ENCODE measurements at regions not wholly inside any gene's neighbourhood (a gene's known extent, or its start where the extent isn't known, plus 50 kb on each side); places are given as distances from the start of the nearest gene placed in this dataset.
A peak's percentile ranks its signal among the peaks of the same experiment; 100 is the strongest.
"Not testable (repeated sequence)": the region's sequence is repeated elsewhere in the genome, so short reads cannot be mapped to it uniquely, and the experiment has no call there.

DNA sequence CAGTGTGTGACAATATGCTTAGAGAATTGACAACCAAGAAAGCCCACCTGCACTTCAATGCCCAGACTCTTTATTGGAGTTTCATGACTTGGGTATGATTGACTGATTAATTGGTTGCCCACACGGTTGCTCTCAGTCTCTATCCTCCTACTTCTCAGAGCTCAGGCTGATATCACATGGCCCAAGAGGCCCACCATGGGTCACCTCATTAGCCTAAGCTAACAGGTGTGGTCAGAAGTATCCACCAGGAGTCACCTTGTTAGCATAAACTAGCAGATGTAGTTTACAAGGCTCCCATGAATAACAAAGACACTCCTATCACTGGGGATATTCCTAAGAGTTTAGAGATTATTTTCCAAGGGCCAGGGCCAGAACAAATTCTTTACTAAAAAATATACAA is 120.2 kb upstream of the MBNL1 start:
- Histone ChIP-seq H3K27ac (ENCODE audit: low read depth, low read length) (no peak overlapping the region), H2AFZ (ENCODE audit: low read length, unreplicated experiment) (no peak overlapping the region), H3K4me3 (ENCODE audit: low read depth, low read length) (no peak overlapping the region), H3K36me3 (ENCODE audit: insufficient read depth, low read length) (no peaks in the 10 kb centered on the region), H3K4me1 (ENCODE audit: control insufficient read depth, insufficient read depth, low read length, unreplicated experiment) (peaks cover 4% of the 10 kb centered on the region), H3K27me3 (ENCODE audit: insufficient read depth, low read length) (no peaks in the 10 kb centered on the region), H3K79me2 (ENCODE audit: control insufficient read depth, insufficient read depth, low read length, unreplicated experiment) (no peaks in the 10 kb centered on the region)

DNA sequence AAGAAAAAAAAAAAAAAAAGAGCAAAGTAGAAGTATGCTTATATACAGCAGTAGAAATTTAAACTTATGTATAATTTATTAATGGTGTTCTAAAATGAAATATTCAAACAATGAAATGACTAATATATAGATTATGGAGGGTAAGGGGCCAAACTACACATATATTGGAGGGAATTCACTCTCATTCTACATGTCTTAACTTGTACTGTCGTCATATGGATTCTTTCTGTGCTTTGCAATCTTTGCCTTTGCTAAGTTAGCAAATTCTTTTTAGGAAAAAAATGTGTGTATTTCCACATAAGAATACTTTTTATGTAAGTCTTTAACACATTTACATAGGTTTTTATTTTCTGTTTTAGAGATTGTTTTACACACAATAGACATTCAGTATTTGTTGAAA is 118.9 kb upstream of the MBNL1 start:
- Histone ChIP-seq H3K36me3 (ENCODE audit: insufficient read depth, low read length) (no peaks in the 10 kb centered on the region), H3K27ac (ENCODE audit: low read depth, low read length) (no peak overlapping the region), H3K79me2 (ENCODE audit: control insufficient read depth, insufficient read depth, low read length, unreplicated experiment) (no peaks in the 10 kb centered on the region), H2AFZ (ENCODE audit: low read length, unreplicated experiment) (no peak overlapping the region), H3K27me3 (ENCODE audit: insufficient read depth, low read length) (no peaks in the 10 kb centered on the region), H3K4me1 (ENCODE audit: control insufficient read depth, insufficient read depth, low read length, unreplicated experiment) (peaks cover 4% of the 10 kb centered on the region), H3K4me3 (ENCODE audit: low read depth, low read length) (no peak overlapping the region)

DNA sequence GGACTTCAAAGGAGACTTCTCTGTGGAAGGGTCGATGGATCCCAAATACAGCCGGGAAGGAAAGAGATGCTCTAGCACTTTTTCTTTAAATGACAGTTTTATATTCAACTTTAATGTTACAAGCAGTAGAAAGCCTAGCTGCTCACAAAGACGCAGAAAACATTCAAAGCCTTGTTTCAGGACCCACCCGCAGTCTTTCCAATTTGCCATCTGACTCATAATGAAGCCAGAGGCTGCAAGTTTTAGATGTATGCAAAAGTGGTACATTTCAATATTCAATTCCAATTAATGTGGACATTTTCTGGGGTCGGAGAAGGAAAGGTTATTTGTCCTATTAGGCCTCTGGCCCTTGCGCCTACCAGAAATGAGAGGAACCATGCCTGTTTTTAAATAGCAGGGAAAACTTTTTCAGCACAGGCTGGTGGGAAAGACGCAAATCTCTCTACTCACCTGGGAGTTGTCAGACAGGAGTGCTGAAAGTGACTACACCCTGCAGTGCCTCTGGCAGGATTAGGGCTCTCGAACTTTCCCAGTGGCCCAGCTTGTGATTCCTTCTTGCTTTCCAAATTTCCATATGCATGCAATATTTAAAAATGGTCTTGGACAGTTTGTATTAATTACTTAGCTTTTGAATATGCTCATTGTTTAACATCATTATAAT is 117.4 kb upstream of the MBNL1 start:
- H3K79me2 ChIP-seq (ENCODE audit: control insufficient read depth, insufficient read depth, low read length, unreplicated experiment) = no peaks in the 10 kb centered on the region
- no peaks in the 10 kb centered on the region for H3K27me3 ChIP-seq (ENCODE audit: insufficient read depth, low read length)
- H3K27ac ChIP-seq (ENCODE audit: low read depth, low read length) = no peak overlapping the region
- no peak overlapping the region for H3K4me3 ChIP-seq (ENCODE audit: low read depth, low read length)
- H3K4me1 ChIP-seq (ENCODE audit: control insufficient read depth, insufficient read depth, low read length, unreplicated experiment) = peaks cover 4% of the 10 kb centered on the region
- no peak overlapping the region for H2AFZ ChIP-seq (ENCODE audit: low read length, unreplicated experiment)
- H3K36me3 ChIP-seq (ENCODE audit: insufficient read depth, low read length) = no peaks in the 10 kb centered on the region

GRCh38 chr3:152151877-152152765 is 116.6 kb upstream of the MBNL1 start:
- H3K4me3 ChIP-seq (ENCODE audit: low read depth, low read length); H3K36me3 ChIP-seq (ENCODE audit: insufficient read depth, low read length); H3K27ac ChIP-seq (ENCODE audit: low read depth, low read length); H3K79me2 ChIP-seq (ENCODE audit: control insufficient read depth, insufficient read depth, low read length, unreplicated experiment); H2AFZ ChIP-seq (ENCODE audit: low read length, unreplicated experiment); H3K27me3 ChIP-seq (ENCODE audit: insufficient read depth, low read length); H3K4me1 ChIP-seq (ENCODE audit: control insufficient read depth, insufficient read depth, low read length, unreplicated experiment): not testable (repeated sequence)

DNA sequence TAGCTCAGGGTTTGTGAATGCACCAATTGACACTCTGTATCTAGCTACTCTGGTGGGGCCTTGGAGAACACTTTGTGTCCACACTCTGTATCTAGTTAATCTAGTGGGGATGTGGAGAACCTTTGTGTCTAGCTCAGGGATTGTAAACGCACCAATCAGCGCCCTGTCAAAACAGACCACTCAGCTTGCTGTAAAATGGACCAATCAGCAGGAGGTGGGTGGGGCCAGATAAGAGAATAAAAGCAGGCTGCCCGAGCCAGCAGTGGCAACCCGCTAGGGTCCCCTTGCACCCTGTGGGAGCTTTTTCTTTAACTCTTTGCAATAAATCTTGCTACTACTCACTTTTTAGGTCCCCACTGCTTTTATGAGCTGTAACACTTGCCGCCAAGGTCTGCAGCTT is 115.6 kb upstream of the MBNL1 start:
- not testable (repeated sequence) for H2AFZ ChIP-seq (ENCODE audit: low read length, unreplicated experiment); H3K36me3 ChIP-seq (ENCODE audit: insufficient read depth, low read length); H3K4me1 ChIP-seq (ENCODE audit: control insufficient read depth, insufficient read depth, low read length, unreplicated experiment); H3K79me2 ChIP-seq (ENCODE audit: control insufficient read depth, insufficient read depth, low read length, unreplicated experiment); H3K27ac ChIP-seq (ENCODE audit: low read depth, low read length); H3K4me3 ChIP-seq (ENCODE audit: low read depth, low read length); H3K27me3 ChIP-seq (ENCODE audit: insufficient read depth, low read length)

GRCh38 chr3:152155246-152156020 is 113.3 kb upstream of the MBNL1 start:
- Histone ChIP-seq H3K79me2 (ENCODE audit: control insufficient read depth, insufficient read depth, low read length, unreplicated experiment) (no peaks in the 10 kb centered on the region), H3K27me3 (ENCODE audit: insufficient read depth, low read length) (no peaks in the 10 kb centered on the region), H3K4me1 (ENCODE audit: control insufficient read depth, insufficient read depth, low read length, unreplicated experiment) (peaks cover 4% of the 10 kb centered on the region), H2AFZ (ENCODE audit: low read length, unreplicated experiment) (no peak overlapping the region), H3K27ac (ENCODE audit: low read depth, low read length) (no peak overlapping the region), H3K36me3 (ENCODE audit: insufficient read depth, low read length) (no peaks in the 10 kb centered on the region), H3K4me3 (ENCODE audit: low read depth, low read length) (no peak overlapping the region)

DNA sequence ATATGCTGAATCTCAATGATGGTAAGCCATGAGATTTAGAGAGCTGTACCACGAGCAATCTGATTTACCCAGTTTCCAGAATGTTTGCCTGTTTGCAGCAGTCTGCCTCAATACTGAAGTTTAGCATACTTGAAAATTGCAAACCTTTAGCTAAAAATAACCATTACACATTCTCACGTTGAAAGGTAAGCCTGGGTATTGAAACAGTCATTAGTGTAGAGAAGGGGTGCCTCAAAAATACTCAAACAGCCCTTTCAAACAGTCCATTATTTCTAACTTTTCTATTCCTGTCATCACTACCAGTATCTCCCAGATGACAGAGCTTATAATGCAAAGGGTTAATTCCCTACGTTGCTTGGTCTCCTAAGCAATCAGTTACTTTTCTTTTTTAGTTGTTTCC is 111.8 kb upstream of the MBNL1 start:
- Histone ChIP-seq H2AFZ (ENCODE audit: low read length, unreplicated experiment) (no peak overlapping the region), H3K27me3 (ENCODE audit: insufficient read depth, low read length) (no peaks in the 10 kb centered on the region), H3K4me1 (ENCODE audit: control insufficient read depth, insufficient read depth, low read length, unreplicated experiment) (no peaks in the 10 kb centered on the region), H3K36me3 (ENCODE audit: insufficient read depth, low read length) (no peaks in the 10 kb centered on the region), H3K79me2 (ENCODE audit: control insufficient read depth, insufficient read depth, low read length, unreplicated experiment) (no peaks in the 10 kb centered on the region), H3K27ac (ENCODE audit: low read depth, low read length) (no peak overlapping the region), H3K4me3 (ENCODE audit: low read depth, low read length) (no peak overlapping the region)

DNA sequence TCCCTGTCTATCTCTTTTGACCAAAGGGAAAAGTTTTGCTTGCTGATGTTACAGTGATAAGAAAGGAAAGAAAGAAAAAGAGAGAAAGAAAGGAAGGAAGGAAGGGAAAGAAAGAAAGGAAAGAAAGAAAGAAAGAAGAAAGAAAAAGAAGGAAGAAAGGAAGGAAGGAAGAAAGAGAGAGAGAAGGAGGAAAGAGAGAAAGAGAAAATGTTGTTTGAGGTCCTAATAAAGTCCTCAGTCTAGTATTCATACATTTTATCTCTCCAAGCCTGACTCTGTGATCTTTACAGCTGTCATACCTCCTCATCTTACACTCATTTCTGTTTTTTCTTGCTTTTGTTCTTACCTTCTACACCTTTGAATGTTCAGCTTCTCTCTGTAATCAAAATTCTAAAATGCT is 111.4 kb upstream of the MBNL1 start:
- no peak overlapping the region for H2AFZ ChIP-seq (ENCODE audit: low read length, unreplicated experiment)
- H3K79me2 ChIP-seq (ENCODE audit: control insufficient read depth, insufficient read depth, low read length, unreplicated experiment) = no peaks in the 10 kb centered on the region
- H3K4me1 ChIP-seq (ENCODE audit: control insufficient read depth, insufficient read depth, low read length, unreplicated experiment) = no peaks in the 10 kb centered on the region
- no peak overlapping the region for H3K4me3 ChIP-seq (ENCODE audit: low read depth, low read length)
- H3K27me3 ChIP-seq (ENCODE audit: insufficient read depth, low read length) = no peaks in the 10 kb centered on the region
- no peak overlapping the region for H3K27ac ChIP-seq (ENCODE audit: low read depth, low read length)
- no peaks in the 10 kb centered on the region for H3K36me3 ChIP-seq (ENCODE audit: insufficient read depth, low read length)

GRCh38 chr3:152159328-152159727 is 109.4 kb upstream of the MBNL1 start:
- no peaks in the 10 kb centered on the region for H3K4me1 ChIP-seq (ENCODE audit: control insufficient read depth, insufficient read depth, low read length, unreplicated experiment)
- no peak overlapping the region for H3K4me3 ChIP-seq (ENCODE audit: low read depth, low read length)
- H3K36me3 ChIP-seq (ENCODE audit: insufficient read depth, low read length) = no peaks in the 10 kb centered on the region; the same call in 1 of the 2 replicates
- no peak overlapping the region for H3K27ac ChIP-seq (ENCODE audit: low read depth, low read length)
- H3K27me3 ChIP-seq (ENCODE audit: insufficient read depth, low read length) = no peaks in the 10 kb centered on the region
- peak overlapping the region; percentile 46 for H2AFZ ChIP-seq (ENCODE audit: low read length, unreplicated experiment)
- H3K79me2 ChIP-seq (ENCODE audit: control insufficient read depth, insufficient read depth, low read length, unreplicated experiment) = no peaks in the 10 kb centered on the region

- H3K4me3 ChIP-seq (ENCODE audit: low read depth, low read length) = no peak overlapping the region
These were observed 108.2 kb upstream of the MBNL1 start for GRCh38 chr3:152160350-152161011.

More at GRCh38 chr3:152160350-152161011, 108.2 kb upstream of the MBNL1 start:
- Histone ChIP-seq H3K27ac (ENCODE audit: low read depth, low read length) (no peak overlapping the region), H3K4me1 (ENCODE audit: control insufficient read depth, insufficient read depth, low read length, unreplicated experiment) (no peaks in the 10 kb centered on the region), H3K36me3 (ENCODE audit: insufficient read depth, low read length) (no peaks in the 10 kb centered on the region; the same call in 1 of the 2 replicates), H3K27me3 (ENCODE audit: insufficient read depth, low read length) (no peaks in the 10 kb centered on the region), H2AFZ (ENCODE audit: low read length, unreplicated experiment) (peak overlapping the region; percentile 74), H3K79me2 (ENCODE audit: control insufficient read depth, insufficient read depth, low read length, unreplicated experiment) (no peaks in the 10 kb centered on the region)

Measured in ACC112 (cell line).